Heart right ventricle (tissue), 16 donors: ENCODE measurements at regions not wholly inside any gene's neighbourhood (a gene's known extent, or its start where the extent isn't known, plus 50 kb on each side); places are given as distances from the start of the nearest gene placed in this dataset.
"Not testable (repeated sequence)": the region's sequence is repeated elsewhere in the genome, so short reads cannot be mapped to it uniquely, and the experiment has no call there.

ENCODE experiments used
- ATAC-seq, 8 donors: fragments of 200-7000 bp; cut with Tn5 transposase; one replicate each; pipeline ENCODE4 v1.9.1; 2020; ENCODE audit warnings: mild to moderate bottlenecking in 8 of 8, moderate library complexity in 8 of 8, moderate number of reproducible peaks in 1 of 8
- DNase-seq, 2 donors: peaks; one replicate each; pipeline ENCODE4 v3.0.0-alpha.2; 2020
- H3K27ac ChIP-seq, 10 donors: fragments of 200-600 bp; sonication (generic) in 2 of 10; one replicate each; pipeline versions ENCODE4 v1.5.0 to v1.8.0; 2020 to 2022; ENCODE audit warnings: mild to moderate bottlenecking in 3 of 10
- H3K27me3 ChIP-seq, 7 donors: fragments of 200-600 bp; one replicate each; pipeline ENCODE4 v1.8.0; 2021 to 2022; ENCODE audit warnings: mild to moderate bottlenecking in 2 of 7
- H3K36me3 ChIP-seq, 9 donors: fragments of 200-600 bp; sonication (generic) in 1 of 9; one replicate each; pipeline versions ENCODE4 v1.5.0 to v1.8.0; 2020 to 2022; ENCODE audit warnings: mild to moderate bottlenecking in 2 of 9
- H3K4me1 ChIP-seq, 9 donors: fragments of 200-600 bp; sonication (generic) in 1 of 9; one replicate each; pipeline versions ENCODE4 v1.5.0 to v1.8.0; 2020 to 2022; ENCODE audit warnings: mild to moderate bottlenecking in 4 of 9
- H3K4me3 ChIP-seq, 10 donors: fragments of 200-600 bp; sonication (generic) in 2 of 10; one replicate each; pipeline versions ENCODE4 v1.5.0 to v1.8.0; 2020 to 2022; ENCODE audit warnings: mild to moderate bottlenecking in 7 of 10, moderate library complexity in 2 of 10
- H3K9me3 ChIP-seq, 11 donors: fragments of 200-600 bp in 10 of 11; sonication (generic) in 2 of 11; one replicate each; pipeline versions ENCODE4 v1.5.0 to v1.8.0; 2013 to 2022; ENCODE audit warnings: mild to moderate bottlenecking in 2 of 11, control low read depth in 1 of 11, moderate library complexity in 1 of 11
- CTCF ChIP-seq, 9 donors: fragments of 200-600 bp; sonication (generic) in 2 of 9; IDR thresholded peaks; one replicate each; pipeline versions ENCODE4 v1.5.0 to v1.8.0; 2021 to 2022; ENCODE audit warnings: antibody characterized with exemption in 9 of 9, mild to moderate bottlenecking in 5 of 9, moderate library complexity in 1 of 9
- WGBS, 2 donors: extraction: QIAGEN DNeasy Blood & Tissue Kit; methylation state at CpG; one replicate each; pipeline ENCODE4 v1.1.7; 2013; ENCODE audit warnings: inconsistent platforms in 1 of 2; 5-methylcytosine and 5-hydroxymethylcytosine counted together
- intact Hi-C, 10 donors: fragments of 100-400 bp; cut with DNase I; formaldehyde crosslinking; loops; one replicate each; pipeline versions ENCODE4 v1.11.1 to v1.14.2; 2022
- donor health status: Arrhythmogenic right ventricular cardiomyopathy.
- donor health status: ischemic (EF 13 %, LVEDD 7.1; RV severe dilation, severe dysfunction).
- donor health status: healthy with polysubstance abuse.
- donor health status: DM: no; HTN: yes; CAD: no.
- donor health status: DM: no; HTN: no; CAD: no.
- donor health status: ischemic (EF 25% LVEDD 6.9; RV normal size, moderate dysfunction).
- donor health status: ischemic (EF 25% LVEDD 5.7; RV mildly dilated, moderate dysfunction).
- donor health status: healthy.
- donor health status: DM: yes; HTN: yes; CAD: no.
- donor health status: Ischemic cardiomyopathy.
- donor health status: ischemic (EF 35%, LVEDD 5.7; RV mildly dilated, moderate dysfunction).
- donor health status: nonischemic (EF 11% LVEDD 7.7; RV severe dilation, severe dysfunction).
- donor health status: DM: yes; HTN: yes; CAD: no.
- donor health status: PGD.
- donor health status: ischemic (EF 29% LVEDD 5.4; RV normal size, mild dysfunction).
- donor health status: nonischemic (EF 23%, LVEDD 6.1; RV moderate dilation, normal function).

- Histone ChIP-seq H3K27me3 (peaks cover 0 to 8% (median 0%) of the 10 kb centered on the region in 7 donors), H3K36me3 (no peaks in the 10 kb centered on the region), H3K4me1 (no peaks in the 10 kb centered on the region), H3K4me3 (no peak overlapping the region), H3K27ac (no peak overlapping the region), H3K9me3 (peaks cover 0 to 3% (median 0%) of the 10 kb centered on the region in 11 donors)
- no peak for ATAC-seq
- no peak for DNase-seq
- TF ChIP-seq CTCF (IDR thresholded peaks at IDR 0.05) = no peak
- intact Hi-C loops = no loop called here
- 11% methylated on average over 4 of the region's 4 CpGs for WGBS, 2 donors
Measured at GRCh38 chr9:119689879-119690278, 320.6 kb upstream of the BRINP1 start.

GRCh38 chr9:119688547-119688946 is 319.3 kb upstream of the BRINP1 start:
- 55 to 56% methylated on average over 3 of the region's 3 CpGs for WGBS, 2 donors
- no peaks in the 10 kb centered on the region for H3K4me1 ChIP-seq
- peaks cover 0 to 8% (median 0%) of the 10 kb centered on the region in 7 donors for H3K27me3 ChIP-seq
- TF ChIP-seq CTCF (IDR thresholded peaks at IDR 0.05) = no peak
- no peak overlapping the region for H3K4me3 ChIP-seq
- no peaks in the 10 kb centered on the region for H3K36me3 ChIP-seq
- no peak for DNase-seq
- no peak overlapping the region for H3K27ac ChIP-seq
- intact Hi-C loops = no loop called here
- ATAC-seq = no peak
- peaks cover 0 to 3% (median 0%) of the 10 kb centered on the region in 11 donors for H3K9me3 ChIP-seq

- WGBS, 2 donors = 61 to 64% methylated on average over 7 of the region's 7 CpGs
- no peak for TF ChIP-seq CTCF (IDR thresholded peaks at IDR 0.05)
- H3K27ac ChIP-seq = no peak overlapping the region
- intact Hi-C loops = no loop called here
- H3K27me3 ChIP-seq = no peaks in the 10 kb centered on the region
- ATAC-seq = no peak
- no peak for DNase-seq
- no peaks in the 10 kb centered on the region for H3K9me3 ChIP-seq
- H3K4me3 ChIP-seq = no peak overlapping the region
- H3K4me1 ChIP-seq = no peaks in the 10 kb centered on the region
- H3K36me3 ChIP-seq = no peaks in the 10 kb centered on the region
Measured at GRCh38 chr9:119677811-119678505, 308.7 kb upstream of the BRINP1 start.

GRCh38 chr9:119675951-119676350 is 306.7 kb upstream of the BRINP1 start:
- H3K36me3 ChIP-seq = no peaks in the 10 kb centered on the region
- no peak overlapping the region for H3K4me3 ChIP-seq
- no peak for TF ChIP-seq CTCF (IDR thresholded peaks at IDR 0.05)
- DNase-seq (no peak), ATAC-seq (no peak)
- H3K4me1 ChIP-seq = no peaks in the 10 kb centered on the region
- intact Hi-C loops = no loop called here
- WGBS, 2 donors = 41 to 44% methylated on average over 3 of the region's 3 CpGs
- H3K27me3 ChIP-seq = no peaks in the 10 kb centered on the region
- H3K27ac ChIP-seq = no peak overlapping the region
- no peaks in the 10 kb centered on the region for H3K9me3 ChIP-seq

- intact Hi-C loops, H3K9me3 ChIP-seq, H3K27me3 ChIP-seq, H3K4me3 ChIP-seq, H3K36me3 ChIP-seq, H3K4me1 ChIP-seq, DNase-seq, ATAC-seq, H3K27ac ChIP-seq: not testable (repeated sequence)
- 70 to 71% methylated on average over 4 of the region's 4 CpGs for WGBS, 2 donors
Measured at GRCh38 chr9:119672763-119673162, 303.5 kb upstream of the BRINP1 start.
